Activated CD4-positive, alpha-beta memory T cell treated with anti-CD3 and anti-CD28 coated beads for 36 hours (primary cell): ENCODE measurements at regions not wholly inside any gene's neighbourhood (a gene's known extent, or its start where the extent isn't known, plus 50 kb on each side); places are given as distances from the start of the nearest gene placed in this dataset.
"Not testable (repeated sequence)": the region's sequence is repeated elsewhere in the genome, so short reads cannot be mapped to it uniquely, and the experiment has no call there.

Source experiments
- CTCF ChIA-PET: fragments of 350-600 bp; sonication (Branson Sonifier 250); formaldehyde crosslinking; loops from one replicate; lab custom pipeline; 2021; ENCODE audit warnings: antibody characterized with exemption, inconsistent platforms; lab: Charles Lee
- POLR2A ChIA-PET: fragments of 350-600 bp; sonication (Branson Sonifier 250); formaldehyde crosslinking; loops from one replicate; lab custom pipeline; 2021; ENCODE audit warnings: antibody characterized with exemption; lab: Charles Lee
- DNase-seq: peaks from one replicate; pipeline ENCODE4 v3.0.0-alpha.2; 2020
- H3K27ac Mint-ChIP-seq: one replicate; pipeline ENCODE4 v1.8.0; 2021; ENCODE audit warnings: mixed read lengths
- H3K27me3 Mint-ChIP-seq: one replicate; pipeline ENCODE4 v1.8.0; 2021; ENCODE audit warnings: mixed read lengths
- H3K36me3 Mint-ChIP-seq: one replicate; pipeline ENCODE4 v1.8.0; 2021; ENCODE audit warnings: mixed read lengths
- H3K4me1 Mint-ChIP-seq: one replicate; pipeline ENCODE4 v1.8.0; 2021; ENCODE audit warnings: low read depth, mixed read lengths
- H3K4me3 Mint-ChIP-seq: one replicate; pipeline ENCODE4 v1.8.0; 2021; ENCODE audit warnings: mild to moderate bottlenecking, mixed read lengths
- H3K9me3 Mint-ChIP-seq: one replicate; pipeline ENCODE4 v1.8.0; 2021; ENCODE audit warnings: mixed read lengths
- intact Hi-C: fragments of 100-400 bp; cut with micrococcal nuclease; formaldehyde crosslinking; loops from one replicate; pipeline ENCODE4 v1.15.1; 2023

GRCh38 chr12:126290456-126290855 lies 1225.2 kb downstream of the AACS start:
- H3K36me3 Mint-ChIP-seq: no peaks in the 10 kb centered on the region
- POLR2A ChIA-PET: no interaction called here
- peaks cover 14% of the 10 kb centered on the region for H3K9me3 Mint-ChIP-seq
- no peak for DNase-seq
- CTCF ChIA-PET: no interaction called here
- intact Hi-C loops: no loop called here
- no peak overlapping the region for H3K4me3 Mint-ChIP-seq
- H3K4me1 Mint-ChIP-seq: no peaks in the 10 kb centered on the region
- H3K27ac Mint-ChIP-seq: no peak overlapping the region
- no peaks in the 10 kb centered on the region for H3K27me3 Mint-ChIP-seq

- DNase-seq, POLR2A ChIA-PET, CTCF ChIA-PET, H3K4me1 Mint-ChIP-seq, H3K27ac Mint-ChIP-seq, H3K4me3 Mint-ChIP-seq, H3K36me3 Mint-ChIP-seq, H3K27me3 Mint-ChIP-seq, intact Hi-C loops: not testable (repeated sequence)
- H3K9me3 Mint-ChIP-seq: peaks cover 14% of the 10 kb centered on the region
Observed at GRCh38 chr12:126291987-126292386, 1226.8 kb downstream of the AACS start.

GRCh38 chr12:126295652-126296051 lies 1230.4 kb downstream of the AACS start:
- Mint-ChIP-seq H3K9me3 (peaks cover 7% of the 10 kb centered on the region), H3K27me3 (no peaks in the 10 kb centered on the region), H3K27ac (no peak overlapping the region), H3K4me3 (no peak overlapping the region), H3K36me3 (no peaks in the 10 kb centered on the region), H3K4me1 (no peaks in the 10 kb centered on the region)
- DNase-seq: no peak
- POLR2A ChIA-PET: no interaction called here
- intact Hi-C loops: no loop called here
- CTCF ChIA-PET: no interaction called here

- no peaks in the 10 kb centered on the region for H3K9me3 Mint-ChIP-seq
- ChIA-PET POLR2A (no interaction called here), CTCF (no interaction called here)
- no peaks in the 10 kb centered on the region for H3K36me3 Mint-ChIP-seq
- intact Hi-C loops: no loop called here
- no peak overlapping the region for H3K27ac Mint-ChIP-seq
- H3K4me1 Mint-ChIP-seq: no peaks in the 10 kb centered on the region
- no peaks in the 10 kb centered on the region for H3K27me3 Mint-ChIP-seq
- no peak overlapping the region for H3K4me3 Mint-ChIP-seq
- DNase-seq: no peak
Observed at GRCh38 chr12:126309278-126309677, 1244.0 kb downstream of the AACS start.

- Mint-ChIP-seq H3K36me3 (no peaks in the 10 kb centered on the region), H3K27ac (no peak overlapping the region), H3K27me3 (no peaks in the 10 kb centered on the region), H3K9me3 (peaks cover 3% of the 10 kb centered on the region), H3K4me1 (no peaks in the 10 kb centered on the region), H3K4me3 (no peak overlapping the region)
- ChIA-PET CTCF (interaction anchor here (0.7 kb wide), 1 partner anchor 16 kb away, joined by 4 read pairs; no protein-coding TSS in a partner anchor), POLR2A (no interaction called here)
- DNase-seq: no peak
- intact Hi-C loops: no loop called here
Observed at GRCh38 chr12:126312457-126312856, 1247.2 kb downstream of the AACS start.

- H3K9me3 Mint-ChIP-seq: peaks cover 8% of the 10 kb centered on the region
- POLR2A ChIA-PET: no interaction called here
- H3K27me3 Mint-ChIP-seq: no peaks in the 10 kb centered on the region
- no peak overlapping the region for H3K4me3 Mint-ChIP-seq
- intact Hi-C loops: no loop called here
- no peak for DNase-seq
- no peaks in the 10 kb centered on the region for H3K4me1 Mint-ChIP-seq
- CTCF ChIA-PET: no interaction called here
- H3K27ac Mint-ChIP-seq: no peak overlapping the region
- no peaks in the 10 kb centered on the region for H3K36me3 Mint-ChIP-seq
Observed at GRCh38 chr12:126316411-126316810, 1251.2 kb downstream of the AACS start.

GRCh38 chr12:126337556-126338441 lies 1272.6 kb downstream of the AACS start:
- DNase-seq: no peak
- CTCF ChIA-PET: no interaction called here
- Mint-ChIP-seq H3K9me3 (peaks cover 3% of the 10 kb centered on the region), H3K27ac (no peak overlapping the region), H3K4me1 (no peaks in the 10 kb centered on the region), H3K36me3 (no peaks in the 10 kb centered on the region), H3K4me3 (no peak overlapping the region), H3K27me3 (no peaks in the 10 kb centered on the region)
- intact Hi-C loops: no loop called here
- POLR2A ChIA-PET: no interaction called here

GRCh38 chr12:126342866-126343265 lies 1277.6 kb downstream of the AACS start:
- no peak for DNase-seq
- intact Hi-C loops: no loop called here
- Mint-ChIP-seq H3K4me1 (no peaks in the 10 kb centered on the region), H3K36me3 (no peaks in the 10 kb centered on the region), H3K27ac (no peak overlapping the region), H3K4me3 (no peak overlapping the region), H3K27me3 (no peaks in the 10 kb centered on the region), H3K9me3 (peaks cover 3% of the 10 kb centered on the region)
- ChIA-PET POLR2A (no interaction called here), CTCF (no interaction called here)

GRCh38 chr12:126343321-126343720 lies 1278.1 kb downstream of the AACS start:
- no peaks in the 10 kb centered on the region for H3K27me3 Mint-ChIP-seq
- no peak overlapping the region for H3K27ac Mint-ChIP-seq
- H3K36me3 Mint-ChIP-seq: no peaks in the 10 kb centered on the region
- ChIA-PET CTCF (no interaction called here), POLR2A (no interaction called here)
- intact Hi-C loops: no loop called here
- H3K4me3 Mint-ChIP-seq: no peak overlapping the region
- H3K4me1 Mint-ChIP-seq: no peaks in the 10 kb centered on the region
- peaks cover 3% of the 10 kb centered on the region for H3K9me3 Mint-ChIP-seq
- DNase-seq: no peak

GRCh38 chr12:126346087-126346486 lies 1280.9 kb downstream of the AACS start:
- H3K4me3 Mint-ChIP-seq: no peak overlapping the region
- H3K27me3 Mint-ChIP-seq: no peaks in the 10 kb centered on the region
- no peak for DNase-seq
- H3K4me1 Mint-ChIP-seq: no peaks in the 10 kb centered on the region
- no peaks in the 10 kb centered on the region for H3K36me3 Mint-ChIP-seq
- POLR2A ChIA-PET: no interaction called here
- CTCF ChIA-PET: no interaction called here
- H3K27ac Mint-ChIP-seq: no peak overlapping the region
- intact Hi-C loops: no loop called here
- H3K9me3 Mint-ChIP-seq: no peaks in the 10 kb centered on the region

- no peaks in the 10 kb centered on the region for H3K27me3 Mint-ChIP-seq
- no peak for DNase-seq
- H3K4me3 Mint-ChIP-seq: no peak overlapping the region
- POLR2A ChIA-PET: no interaction called here
- H3K27ac Mint-ChIP-seq: no peak overlapping the region
- intact Hi-C loops: no loop called here
- no peaks in the 10 kb centered on the region for H3K9me3 Mint-ChIP-seq
- H3K4me1 Mint-ChIP-seq: no peaks in the 10 kb centered on the region
- no peaks in the 10 kb centered on the region for H3K36me3 Mint-ChIP-seq
- CTCF ChIA-PET: interaction anchor here (0.6 kb wide), 1 partner anchor 30 kb away, joined by 4 read pairs; no protein-coding TSS in a partner anchor
Observed at GRCh38 chr12:126347421-126347820, 1282.2 kb downstream of the AACS start.

GRCh38 chr12:126349383-126349782 lies 1284.1 kb downstream of the AACS start:
- no peaks in the 10 kb centered on the region for H3K27me3 Mint-ChIP-seq
- H3K9me3 Mint-ChIP-seq: peaks cover 2% of the 10 kb centered on the region
- H3K4me1 Mint-ChIP-seq: no peaks in the 10 kb centered on the region
- intact Hi-C loops: no loop called here
- CTCF ChIA-PET: no interaction called here
- POLR2A ChIA-PET: no interaction called here
- H3K36me3 Mint-ChIP-seq: no peaks in the 10 kb centered on the region
- no peak overlapping the region for H3K4me3 Mint-ChIP-seq
- DNase-seq: no peak
- no peak overlapping the region for H3K27ac Mint-ChIP-seq

GRCh38 chr12:126353604-126354003 lies 1288.4 kb downstream of the AACS start:
- no peak for DNase-seq
- Mint-ChIP-seq H3K27me3 (no peaks in the 10 kb centered on the region), H3K4me1 (no peaks in the 10 kb centered on the region), H3K36me3 (no peaks in the 10 kb centered on the region), H3K27ac (no peak overlapping the region), H3K9me3 (peaks cover 7% of the 10 kb centered on the region), H3K4me3 (no peak overlapping the region)
- intact Hi-C loops: no loop called here
- POLR2A ChIA-PET: no interaction called here
- CTCF ChIA-PET: no interaction called here
